A549 (cell line): ENCODE measurements at regions not wholly inside any gene's neighbourhood (a gene's known extent, or its start where the extent isn't known, plus 50 kb on each side); places are given as distances from the start of the nearest gene placed in this dataset.

Source experiments
- ATAC-seq, 2 experiments: fragments of 200-7000 bp in 1 of 2; fragments of >200 bp in 1 of 2; cut with Nextera tagmentation in 1 of 2; cut with Tn5 transposase in 1 of 2; 3 replicates each; pipeline versions ENCODE4 v1.8.0 to v1.9.1; 2018 to 2020; ENCODE audit warnings: mild to moderate bottlenecking in 1 of 2, moderate library complexity in 1 of 2
- CTCF ChIA-PET: fragments of 300-600 bp; sonication (Branson Sonifier 250); formaldehyde crosslinking; extraction: SDS; loops from one replicate; lab custom pipeline; 2021; ENCODE audit warnings: antibody characterized with exemption, inconsistent platforms; lab: Yijun Ruan, JAX
- POLR2A ChIA-PET: fragments of 350-600 bp; formaldehyde crosslinking; extraction: SDS; loops from one replicate; lab custom pipeline; 2021; ENCODE audit warnings: antibody characterized with exemption, inconsistent platforms; lab: Yijun Ruan, JAX
- DNase-seq, 2 experiments: peaks; one replicate each; pipeline versions ENCODE4 v3.0.0 to v3.0.0-alpha.2; 2011 to 2016; ENCODE audit warnings: low read depth in 1 of 2, low spot score in 1 of 2
- FAIRE-seq: peaks from 2 replicates; lab custom pipeline; 2011; peaks lifted over from hg19 to GRCh38; lab: Jason Lieb, UNC
- H3K27ac ChIP-seq, 2 experiments: fragments of >200 bp; sonication (Bioruptor Twin); formaldehyde crosslinking; 3 replicates each; pipeline ENCODE4 v1.5.1; 2016 to 2017
- H3K4me1 ChIP-seq: fragments of >200 bp; sonication (Bioruptor Twin); formaldehyde crosslinking; 3 replicates; pipeline ENCODE4 v1.6.1; 2016
- H3K4me2 ChIP-seq: fragments of >200 bp; sonication (Bioruptor Twin); formaldehyde crosslinking; 3 replicates; pipeline ENCODE4 v1.6.1; 2016
- H3K4me3 ChIP-seq: fragments of >200 bp; sonication (Bioruptor Twin); formaldehyde crosslinking; 3 replicates; pipeline ENCODE4 v1.5.1; 2016
- H3K9me3 ChIP-seq: fragments of >200 bp; sonication (Bioruptor Twin); formaldehyde crosslinking; 3 replicates; pipeline ENCODE4 v1.6.1; 2016
- ATOH8 ChIP-seq: fragments of 250-450 bp; sonication (Bioruptor Pico); IDR thresholded peaks from 2 replicates; pipeline ENCODE4 v1.5.0; 2020; ENCODE audit warnings: low read depth, mild to moderate bottlenecking, moderate library complexity
- CBX2 ChIP-seq: fragments of 200-600 bp; sonication (generic); IDR thresholded peaks from 2 replicates; pipeline ENCODE4 v1.6.1; 2016; ENCODE audit warnings: low read depth, mild to moderate bottlenecking, borderline replicate concordance
- CHD2 ChIP-seq: fragments of 150-350 bp; IDR thresholded peaks from 2 replicates; pipeline ENCODE4 v1.6.1; 2014; ENCODE audit warnings: low read length; ENCODE audit not compliant: partially characterized antibody
- EHF ChIP-seq: fragments of 250-450 bp; sonication (Bioruptor Pico); IDR thresholded peaks from 2 replicates; pipeline ENCODE4 v1.5.0; 2020; ENCODE audit warnings: mild to moderate bottlenecking
- EP300 ChIP-seq, 2 experiments: fragments of >200 bp; sonication (Bioruptor Twin); formaldehyde crosslinking; IDR thresholded peaks; 2 replicates in 1 of 2; 3 replicates in 1 of 2; pipeline ENCODE4 v1.6.1; 2016 to 2017
- FOSL2 ChIP-seq, 2 experiments: fragments of 450-650 bp in 1 of 2; fragments of >200 bp in 1 of 2; sonication (Bioruptor Twin) in 1 of 2; formaldehyde crosslinking; IDR thresholded peaks; 2 replicates each; pipeline versions ENCODE4 v1.5.0 to v1.6.1; 2016 to 2020; ENCODE audit warnings: mild to moderate bottlenecking in 1 of 2, moderate library complexity in 1 of 2
- HDAC2 ChIP-seq: fragments of 200-600 bp; sonication (generic); IDR thresholded peaks from 2 replicates; pipeline ENCODE4 v1.6.1; 2016
- HEYL ChIP-seq: fragments of 250-450 bp; sonication (Bioruptor Pico); IDR thresholded peaks from 2 replicates; pipeline ENCODE4 v1.8.0; 2021; ENCODE audit warnings: mild to moderate bottlenecking, moderate library complexity
- JUN ChIP-seq, 2 experiments: fragments of >200 bp; sonication (Bioruptor Twin); formaldehyde crosslinking; IDR thresholded peaks; 2 replicates in 1 of 2; 3 replicates in 1 of 2; pipeline ENCODE4 v1.6.1; 2016 to 2017
- JUNB ChIP-seq: fragments of >200 bp; sonication (Bioruptor Twin); formaldehyde crosslinking; IDR thresholded peaks from 2 replicates; pipeline ENCODE4 v1.6.1; 2016
- KDM1A ChIP-seq: fragments of 200-600 bp; sonication (generic); IDR thresholded peaks from 2 replicates; pipeline ENCODE4 v1.6.1; 2016; ENCODE audit warnings: low read depth, mild to moderate bottlenecking
- KDM5A ChIP-seq: fragments of 200-600 bp; sonication (generic); IDR thresholded peaks from 2 replicates; pipeline ENCODE4 v1.6.1; 2016; ENCODE audit warnings: antibody characterized with exemption, mild to moderate bottlenecking
- MAFK ChIP-seq: fragments of 450-650 bp; IDR thresholded peaks from 2 replicates; pipeline ENCODE4 v1.6.1; 2014; ENCODE audit not compliant: partially characterized antibody
- MAZ ChIP-seq: fragments of 150-350 bp; IDR thresholded peaks from 2 replicates; pipeline ENCODE4 v1.6.1; 2014; ENCODE audit warnings: antibody characterized with exemption, low read depth, low read length, borderline replicate concordance
- NPAS2 ChIP-seq: fragments of 250-450 bp; sonication (Bioruptor Pico); IDR thresholded peaks from 2 replicates; pipeline ENCODE4 v1.8.0; 2022; ENCODE audit warnings: mild to moderate bottlenecking, moderate library complexity, borderline replicate concordance
- PHF8 ChIP-seq: fragments of 200-600 bp; sonication (generic); IDR thresholded peaks from 2 replicates; pipeline ENCODE4 v1.6.1; 2016; ENCODE audit warnings: low read depth, mild to moderate bottlenecking, antibody characterized with exemption, moderate library complexity, borderline replicate concordance
- POLR2A ChIP-seq: IDR thresholded peaks from 2 replicates; pipeline ENCODE4 v1.6.1; 2012; ENCODE audit warnings: mild to moderate bottlenecking, low read length
- RAD21 ChIP-seq, 2 experiments: fragments of >200 bp in 1 of 2; sonication (Bioruptor Twin) in 1 of 2; formaldehyde crosslinking in 1 of 2; IDR thresholded peaks in 1 of 2; conservative IDR thresholded peaks in 1 of 2; 2 replicates in 1 of 2; 3 replicates in 1 of 2; pipeline ENCODE4 v1.6.1; 2012 to 2018; ENCODE audit warnings: inconsistent platforms in 1 of 2
- RCOR1 ChIP-seq: fragments of 150-350 bp; IDR thresholded peaks from 2 replicates; pipeline ENCODE4 v1.6.1; 2014; ENCODE audit warnings: antibody characterized with exemption, low read length, low read depth
- REST ChIP-seq: fragments of 200-600 bp; sonication (generic); IDR thresholded peaks from 2 replicates; pipeline ENCODE4 v1.6.1; 2016; ENCODE audit warnings: antibody characterized with exemption, mild to moderate bottlenecking, moderate library complexity
- SMC3 ChIP-seq: fragments of >200 bp; sonication (Bioruptor Twin); formaldehyde crosslinking; IDR thresholded peaks from 3 replicates; pipeline ENCODE4 v1.6.1; 2018; ENCODE audit warnings: inconsistent platforms
- TFCP2L1 ChIP-seq: fragments of 250-450 bp; sonication (Bioruptor Pico); IDR thresholded peaks from 2 replicates; pipeline ENCODE4 v1.5.0; 2021; ENCODE audit warnings: mild to moderate bottlenecking
- TP53 ChIP-seq: fragments of 250-450 bp; sonication (Bioruptor Pico); IDR thresholded peaks from 2 replicates; pipeline ENCODE4 v1.5.0; 2021; ENCODE audit warnings: mild to moderate bottlenecking, moderate library complexity
- ZFP36 ChIP-seq: fragments of 450-650 bp; IDR thresholded peaks from 2 replicates; pipeline ENCODE4 v1.6.1; 2014; ENCODE audit warnings: borderline replicate concordance; ENCODE audit not compliant: partially characterized antibody
- WGBS: methylation state at CpG from one replicate; pipeline ENCODE4 v1.1.6; 2017; ENCODE audit errors: missing lambda C conversion rate; 5-methylcytosine and 5-hydroxymethylcytosine counted together
- TF ChIP-seq, protein P1 (sequence below): fragments of 250-450 bp; sonication (Bioruptor Pico); IDR thresholded peaks from 2 replicates; pipeline ENCODE4 v1.5.0; 2021; ENCODE audit warnings: mild to moderate bottlenecking, moderate library complexity, borderline replicate concordance
- TF ChIP-seq, protein P2 (sequence below): fragments of >200 bp; sonication (Bioruptor Twin); formaldehyde crosslinking; IDR thresholded peaks from 3 replicates; pipeline ENCODE4 v1.6.1; 2016
- TF ChIP-seq, protein P3 (sequence below): IDR thresholded peaks from 2 replicates; pipeline ENCODE4 v1.6.1; 2012
- TF ChIP-seq, protein P4 (sequence below): IDR thresholded peaks from 2 replicates; pipeline ENCODE4 v1.6.1; 2012; ENCODE audit warnings: low read depth, borderline replicate concordance

- FAIRE-seq (no peak), DNase-seq (no peak), ATAC-seq (no peak)
- Histone ChIP-seq H3K4me3 (no peak overlapping the region), H3K9me3 (no peaks in the 10 kb centered on the region), H3K27ac (no peak overlapping the region), H3K4me2 (no peak overlapping the region), H3K4me1 (no peaks in the 10 kb centered on the region)
- POLR2A ChIA-PET: no interaction called here
- 51% methylated on average over 2 of the region's 2 CpGs for WGBS
- CTCF ChIA-PET: interaction anchor here (0.9 kb wide), 1 partner anchor 12 kb away, joined by 3 read pairs; no protein-coding TSS in a partner anchor
- TF ChIP-seq EHF (CRISPR knock-in tag): no peak
- TF ChIP-seq ATOH8: no peak
- no peak for TF ChIP-seq KDM5A
- TF ChIP-seq KDM1A: no peak
- no peak for TF ChIP-seq EP300 (IDR thresholded peaks at IDR 0.05)
- TF ChIP-seq ZFP36: no peak
- TF ChIP-seq, protein P1, sequence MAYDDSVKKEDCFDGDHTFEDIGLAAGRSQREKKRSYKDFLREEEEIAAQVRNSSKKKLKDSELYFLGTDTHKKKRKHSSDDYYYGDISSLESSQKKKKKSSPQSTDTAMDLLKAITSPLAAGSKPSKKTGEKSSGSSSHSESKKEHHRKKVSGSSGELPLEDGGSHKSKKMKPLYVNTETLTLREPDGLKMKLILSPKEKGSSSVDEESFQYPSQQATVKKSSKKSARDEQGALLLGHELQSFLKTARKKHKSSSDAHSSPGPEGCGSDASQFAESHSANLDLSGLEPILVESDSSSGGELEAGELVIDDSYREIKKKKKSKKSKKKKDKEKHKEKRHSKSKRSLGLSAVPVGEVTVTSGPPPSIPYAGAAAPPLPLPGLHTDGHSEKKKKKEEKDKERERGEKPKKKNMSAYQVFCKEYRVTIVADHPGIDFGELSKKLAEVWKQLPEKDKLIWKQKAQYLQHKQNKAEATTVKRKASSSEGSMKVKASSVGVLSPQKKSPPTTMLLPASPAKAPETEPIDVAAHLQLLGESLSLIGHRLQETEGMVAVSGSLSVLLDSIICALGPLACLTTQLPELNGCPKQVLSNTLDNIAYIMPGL: no peak
- TF ChIP-seq POLR2A: no peak
- TF ChIP-seq REST: no peak
- no peak for TF ChIP-seq FOSL2 (IDR thresholded peaks at IDR 0.05)
- no peak for TF ChIP-seq FOSL2 (CRISPR knock-in tag; IDR thresholded peaks at IDR 0.05)
- TF ChIP-seq HDAC2: no peak
- TF ChIP-seq TFCP2L1 (CRISPR knock-in tag): no peak
- no peak for TF ChIP-seq TP53 (CRISPR knock-in tag)
- TF ChIP-seq, all 56 proteins: peak for 0
These were observed 674.8 kb upstream of the ZEB2 start for GRCh38 chr2:145194673-145195072.

- TF ChIP-seq RAD21 (conservative IDR thresholded peaks at IDR 0.05 in 1 of 2, IDR thresholded peaks at IDR 0.05 in 1 of 2) (no peak), HEYL (CRISPR knock-in tag) (no peak), MAFK (no peak), TP53 (CRISPR knock-in tag) (no peak), SMC3 (no peak), PHF8 (no peak), CBX2 (no peak), FOSL2 (IDR thresholded peaks at IDR 0.05) (no peak), FOSL2 (CRISPR knock-in tag; IDR thresholded peaks at IDR 0.05) (no peak), RCOR1 (no peak), CHD2 (no peak), JUN (IDR thresholded peaks at IDR 0.05) (no peak), ZFP36 (no peak), JUNB (no peak), MAZ (no peak), NPAS2 (CRISPR knock-in tag) (no peak)
- TF ChIP-seq, protein P2, sequence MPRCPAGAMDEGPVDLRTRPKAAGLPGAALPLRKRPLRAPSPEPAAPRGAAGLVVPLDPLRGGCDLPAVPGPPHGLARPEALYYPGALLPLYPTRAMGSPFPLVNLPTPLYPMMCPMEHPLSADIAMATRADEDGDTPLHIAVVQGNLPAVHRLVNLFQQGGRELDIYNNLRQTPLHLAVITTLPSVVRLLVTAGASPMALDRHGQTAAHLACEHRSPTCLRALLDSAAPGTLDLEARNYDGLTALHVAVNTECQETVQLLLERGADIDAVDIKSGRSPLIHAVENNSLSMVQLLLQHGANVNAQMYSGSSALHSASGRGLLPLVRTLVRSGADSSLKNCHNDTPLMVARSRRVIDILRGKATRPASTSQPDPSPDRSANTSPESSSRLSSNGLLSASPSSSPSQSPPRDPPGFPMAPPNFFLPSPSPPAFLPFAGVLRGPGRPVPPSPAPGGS: no peak
- TF ChIP-seq, protein P3, sequence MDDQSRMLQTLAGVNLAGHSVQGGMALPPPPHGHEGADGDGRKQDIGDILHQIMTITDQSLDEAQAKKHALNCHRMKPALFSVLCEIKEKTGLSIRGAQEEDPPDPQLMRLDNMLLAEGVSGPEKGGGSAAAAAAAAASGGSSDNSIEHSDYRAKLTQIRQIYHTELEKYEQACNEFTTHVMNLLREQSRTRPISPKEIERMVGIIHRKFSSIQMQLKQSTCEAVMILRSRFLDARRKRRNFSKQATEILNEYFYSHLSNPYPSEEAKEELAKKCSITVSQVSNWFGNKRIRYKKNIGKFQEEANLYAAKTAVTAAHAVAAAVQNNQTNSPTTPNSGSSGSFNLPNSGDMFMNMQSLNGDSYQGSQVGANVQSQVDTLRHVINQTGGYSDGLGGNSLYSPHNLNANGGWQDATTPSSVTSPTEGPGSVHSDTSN: no peak
- TF ChIP-seq, protein P4, sequence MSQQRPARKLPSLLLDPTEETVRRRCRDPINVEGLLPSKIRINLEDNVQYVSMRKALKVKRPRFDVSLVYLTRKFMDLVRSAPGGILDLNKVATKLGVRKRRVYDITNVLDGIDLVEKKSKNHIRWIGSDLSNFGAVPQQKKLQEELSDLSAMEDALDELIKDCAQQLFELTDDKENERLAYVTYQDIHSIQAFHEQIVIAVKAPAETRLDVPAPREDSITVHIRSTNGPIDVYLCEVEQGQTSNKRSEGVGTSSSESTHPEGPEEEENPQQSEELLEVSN: no peak
- Histone ChIP-seq H3K27ac (no peak overlapping the region), H3K4me3 (no peak overlapping the region), H3K9me3 (no peaks in the 10 kb centered on the region), H3K4me2 (no peak overlapping the region), H3K4me1 (no peaks in the 10 kb centered on the region)
- WGBS: 76% methylated on average over 7 of the region's 7 CpGs
- ChIA-PET CTCF (interaction anchor here (0.7 kb wide), 1 partner anchor 160 kb away, joined by 3 read pairs; no protein-coding TSS in a partner anchor), POLR2A (no interaction called here)
- ATAC-seq (no peak), DNase-seq (no peak), FAIRE-seq (no peak)
These were observed 670.2 kb upstream of the ZEB2 start for GRCh38 chr2:145190031-145190703.
